ENCODE measurements at regions not wholly inside any gene's neighbourhood (a gene's known extent, or its start where the extent isn't known, plus 50 kb on each side); places are given as distances from the start of the nearest gene placed in this dataset.

GRCh38 chr9:124126648-124127646, 115.4 kb downstream of the LHX2 start:
- TF ChIP-seq CTCF (IDR thresholded peaks at IDR 0.05) (peak; percentile 93), ZFX (IDR thresholded peaks at IDR 0.05; ENCODE audit: borderline replicate concordance) (no peak)

Data from 22Rv1 (cell line).